Glomerular endothelial cell (primary cell): ENCODE measurements at regions not wholly inside any gene's neighbourhood (a gene's known extent, or its start where the extent isn't known, plus 50 kb on each side); places are given as distances from the start of the nearest gene placed in this dataset.

Source experiments
- DNase-seq: peaks from one replicate; pipeline ENCODE4 v3.0.0-alpha.2; 2011; ENCODE audit warnings: low read depth, low spot score; ENCODE audit errors: extremely low read depth

GRCh38 chr5:101937041-101937440 is 359.0 kb downstream of the SLCO4C1 start:
- DNase-seq = no peak

GRCh38 chr5:101935086-101935485 is 361.0 kb downstream of the SLCO4C1 start:
- DNase-seq = no peak

GRCh38 chr5:101932599-101932998 is 363.5 kb downstream of the SLCO4C1 start:
- DNase-seq = no peak

- DNase-seq = no peak
Measured at GRCh38 chr5:101929628-101930027, 366.5 kb downstream of the SLCO4C1 start.

- DNase-seq = no peak
Measured at GRCh38 chr5:101917166-101917565, 378.9 kb downstream of the SLCO4C1 start.

- DNase-seq = no peak
Measured at GRCh38 chr5:101915554-101915953, 380.5 kb downstream of the SLCO4C1 start.

- DNase-seq = no peak
Measured at GRCh38 chr5:101904736-101905135, 391.3 kb downstream of the SLCO4C1 start.

GRCh38 chr5:101897914-101898313 is 398.2 kb downstream of the SLCO4C1 start:
- DNase-seq = no peak

- DNase-seq = no peak
Measured at GRCh38 chr5:101894985-101895384, 401.1 kb downstream of the SLCO4C1 start.

GRCh38 chr5:101878190-101878589 is 417.9 kb downstream of the SLCO4C1 start:
- DNase-seq = no peak

- DNase-seq = no peak
Measured at GRCh38 chr5:101877451-101877850, 418.6 kb downstream of the SLCO4C1 start.

- no peak for DNase-seq
Measured at GRCh38 chr5:101866473-101866872, 429.6 kb downstream of the SLCO4C1 start.

GRCh38 chr5:101860563-101860962 is 435.5 kb downstream of the SLCO4C1 start:
- DNase-seq = no peak

GRCh38 chr5:101860145-101860544 is 435.9 kb downstream of the SLCO4C1 start:
- DNase-seq = no peak

GRCh38 chr5:101846496-101846895 is 449.6 kb downstream of the SLCO4C1 start:
- DNase-seq = no peak

GRCh38 chr5:101843055-101843454 is 453.0 kb downstream of the SLCO4C1 start:
- no peak for DNase-seq

GRCh38 chr5:101838435-101838834 is 457.6 kb downstream of the SLCO4C1 start:
- no peak for DNase-seq

- no peak for DNase-seq
Measured at GRCh38 chr5:101829255-101829654, 466.8 kb downstream of the SLCO4C1 start.

- no peak for DNase-seq
Measured at GRCh38 chr5:101811466-101811865, 484.6 kb downstream of the SLCO4C1 start.

- no peak for DNase-seq
Measured at GRCh38 chr5:101806410-101806809, 489.7 kb downstream of the SLCO4C1 start.

- DNase-seq = no peak
Measured at GRCh38 chr5:101796427-101796826, 499.7 kb downstream of the SLCO4C1 start.

- no peak for DNase-seq
Measured at GRCh38 chr5:101788797-101789196, 507.3 kb downstream of the SLCO4C1 start.

- DNase-seq = no peak
Measured at GRCh38 chr5:101785090-101785489, 511.0 kb downstream of the SLCO4C1 start.
